GM21576 (cell line): ENCODE measurements at regions not wholly inside any gene's neighbourhood (a gene's known extent, or its start where the extent isn't known, plus 50 kb on each side); places are given as distances from the start of the nearest gene placed in this dataset.

ENCODE experiments used
- ATAC-seq: cut with Tn5 transposase; IDR thresholded peaks from one replicate; pipeline ENCODE4 v1.9.1; 2021; ENCODE audit warnings: mild to moderate bottlenecking, moderate library complexity; ENCODE audit not compliant: unreplicated experiment

DNA sequence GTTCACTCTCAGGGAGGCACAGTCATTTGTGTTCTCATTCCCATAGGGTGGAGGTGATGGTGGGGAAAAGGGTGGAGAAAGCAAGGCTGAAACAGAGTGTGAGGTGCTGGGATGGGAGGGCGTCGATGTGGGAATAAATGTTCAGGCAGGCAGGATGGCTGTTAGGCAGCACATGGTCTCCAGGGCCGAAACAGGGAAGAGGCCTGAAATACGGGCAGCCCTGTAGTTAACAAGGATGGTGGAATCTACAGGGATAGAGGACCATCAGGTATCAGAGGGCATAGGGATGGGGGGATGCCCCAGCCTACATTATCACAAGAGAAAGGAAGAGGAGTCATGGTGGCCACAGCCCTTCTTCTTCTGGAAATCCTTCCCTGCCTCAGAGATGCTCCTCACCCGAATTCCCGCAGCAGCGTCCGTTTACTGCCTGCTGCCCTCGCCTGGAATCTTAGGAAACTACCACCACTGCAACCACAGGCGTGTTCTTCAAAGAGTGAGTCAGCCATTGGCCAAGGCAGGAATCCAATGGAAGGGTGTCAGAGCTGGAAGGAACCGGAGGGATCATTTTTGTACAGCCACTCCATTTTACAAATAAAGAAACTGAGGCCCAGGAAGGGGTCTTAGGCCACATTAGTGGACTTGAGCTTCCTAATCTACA lies 49.7 kb upstream of the POMGNT2 start:
- no peak for ATAC-seq
